LNCaP clone FGC (cell line): ENCODE measurements at regions not wholly inside any gene's neighbourhood (a gene's known extent, or its start where the extent isn't known, plus 50 kb on each side); places are given as distances from the start of the nearest gene placed in this dataset.

ENCODE experiments used
- DNase-seq: peaks from one replicate; pipeline ENCODE4 v3.0.0-alpha.2; 2011; ENCODE audit warnings: low read depth
- H3K4me3 ChIP-seq: 2 replicates; pipeline ENCODE4 v1.5.1; 2011; ENCODE audit warnings: mild to moderate bottlenecking, low read depth, low read length, control low read depth
- CTCF ChIP-seq: IDR thresholded peaks from 2 replicates; pipeline ENCODE4 v1.5.1; 2012; ENCODE audit warnings: mild to moderate bottlenecking; ENCODE audit not compliant: control insufficient read depth, insufficient read depth; ENCODE audit errors: extremely low read depth

DNA sequence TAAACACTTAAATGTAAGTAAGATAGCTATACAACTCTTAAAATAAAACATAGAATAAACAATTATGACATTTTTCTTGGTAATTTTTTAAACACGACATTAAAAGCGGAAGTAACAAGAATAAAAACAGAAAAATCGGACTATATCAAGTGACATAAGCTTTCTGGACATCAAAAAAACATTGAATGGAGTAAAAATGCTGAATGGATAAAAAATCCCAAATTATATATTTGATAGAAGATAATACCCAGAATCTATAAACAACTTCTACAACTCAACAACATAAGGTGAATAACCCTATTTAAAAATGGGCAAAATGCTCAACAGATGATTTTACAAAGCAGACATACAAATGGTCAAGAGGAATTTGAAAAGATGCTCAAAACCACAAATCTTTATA, 1866.5 kb downstream of the TP53TG3F start:
- DNase-seq, result no peak
- no peak for TF ChIP-seq CTCF
- no peak overlapping the region for H3K4me3 ChIP-seq

GRCh38 chr16:35339337-35339736, 1879.9 kb downstream of the TP53TG3F start:
- no peak overlapping the region for H3K4me3 ChIP-seq
- TF ChIP-seq CTCF, result no peak
- DNase-seq, result no peak

DNA sequence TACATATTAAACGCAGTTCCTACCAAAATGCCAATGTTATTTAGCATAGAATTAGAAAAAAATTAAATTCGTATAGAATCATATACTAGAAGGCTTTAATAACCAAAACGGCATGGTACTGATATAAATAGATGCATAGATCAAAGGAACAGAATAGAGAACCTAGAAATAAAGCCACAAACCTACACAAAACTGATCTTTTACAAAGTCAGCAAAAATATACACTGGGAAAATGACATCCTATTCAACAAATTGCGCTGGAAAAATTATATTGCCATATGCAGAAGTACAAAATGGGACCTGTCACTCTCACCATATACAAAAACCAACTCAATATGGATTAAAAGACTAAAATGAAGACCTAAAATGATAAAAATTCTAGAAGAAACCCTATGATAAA, 1882.6 kb downstream of the TP53TG3F start:
- no peak overlapping the region for H3K4me3 ChIP-seq
- no peak for TF ChIP-seq CTCF
- DNase-seq, result no peak

DNA sequence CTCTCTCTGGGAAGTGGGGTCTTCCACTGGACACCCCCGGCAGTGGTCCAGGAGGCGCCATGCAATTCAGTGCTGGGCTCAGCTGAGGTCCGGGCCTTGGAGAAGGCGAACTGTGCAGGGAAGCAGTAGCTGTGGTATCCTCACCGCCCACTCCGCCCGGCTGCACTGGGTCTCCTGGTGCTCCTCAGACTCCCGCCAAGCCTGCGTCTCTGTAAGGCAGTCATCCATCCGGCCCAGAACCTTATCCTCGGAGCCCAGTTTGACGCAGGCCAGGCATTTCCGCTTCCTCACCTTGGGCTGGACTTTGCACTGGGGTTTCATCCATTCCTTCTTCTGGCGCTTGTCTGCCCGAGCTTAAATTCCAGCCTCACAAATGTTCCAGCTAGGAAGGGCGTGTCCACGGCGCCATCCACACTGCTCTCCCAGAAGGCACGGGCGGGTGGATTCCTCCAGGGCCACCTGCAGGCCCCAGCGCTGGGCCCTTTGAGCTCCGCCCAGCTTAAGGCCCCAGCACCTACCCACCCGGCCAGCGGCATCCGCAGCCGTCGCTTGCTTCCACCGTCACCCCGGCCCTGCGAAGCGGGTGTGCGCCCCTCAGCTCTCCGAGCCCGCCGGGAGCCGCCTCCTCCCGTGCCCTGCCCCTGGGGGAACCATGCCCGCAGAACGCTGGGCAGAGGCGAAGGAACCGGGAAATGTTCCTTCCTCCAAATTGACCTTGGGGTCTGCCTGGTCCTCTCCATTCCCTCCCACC, 1884.8 kb downstream of the TP53TG3F start:
- no peak for DNase-seq
- no peak overlapping the region for H3K4me3 ChIP-seq
- TF ChIP-seq CTCF, result no peak

- DNase-seq, result no peak
- no peak overlapping the region for H3K4me3 ChIP-seq
- TF ChIP-seq CTCF, result no peak
Measured at GRCh38 chr16:35352431-35352830, 1893.0 kb downstream of the TP53TG3F start.

- no peak for TF ChIP-seq CTCF
- DNase-seq, result no peak
Measured at GRCh38 chr16:35363510-35363909, 1904.1 kb downstream of the TP53TG3F start.

DNA sequence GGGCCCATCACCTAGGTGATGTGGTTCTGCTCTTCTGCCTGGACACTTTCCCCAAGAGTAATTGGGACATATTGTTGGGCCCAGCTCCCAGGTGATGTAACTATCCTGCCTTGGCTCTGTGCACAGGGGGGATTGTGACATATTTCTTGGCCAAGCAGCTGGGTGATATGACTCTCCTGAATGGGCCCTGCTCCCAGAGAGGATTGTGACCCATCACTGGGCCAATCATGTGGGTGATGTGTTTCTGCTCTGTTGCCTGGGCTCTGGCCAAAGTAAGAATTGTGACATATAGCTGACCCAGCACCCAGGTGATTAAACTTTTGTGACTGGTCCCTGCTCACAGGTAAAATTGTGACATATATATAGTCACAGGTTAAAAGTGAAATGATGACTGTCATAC, 1904.9 kb downstream of the TP53TG3F start:
- no peak for DNase-seq
- H3K4me3 ChIP-seq, result no peak overlapping the region
- no peak for TF ChIP-seq CTCF

More at GRCh38 chr16:35363510-35363909, 1904.1 kb downstream of the TP53TG3F start:
- no peak overlapping the region for H3K4me3 ChIP-seq
